GM23338 (cell line): ENCODE measurements at regions not wholly inside any gene's neighbourhood (a gene's known extent, or its start where the extent isn't known, plus 50 kb on each side); places are given as distances from the start of the nearest gene placed in this dataset.

Experiments
- ATAC-seq: fragments of 200-7000 bp; cut with Tn5 transposase; 3 replicates; pipeline ENCODE4 v1.9.1; 2020
- DNase-seq: peaks from one replicate; pipeline ENCODE4 v3.0.0-alpha.2; 2015; ENCODE audit warnings: low spot score
- H2AFZ ChIP-seq: fragments of 200-600 bp; sonication (generic); 2 replicates; pipeline ENCODE4 v1.8.0; 2016; ENCODE audit warnings: antibody characterized with exemption, mild to moderate bottlenecking, moderate library complexity
- H3F3A ChIP-seq: fragments of 200-600 bp; sonication (generic); replicated peaks from 2 replicates; pipeline ENCODE4 v1.8.0; 2017; ENCODE audit warnings: antibody characterized with exemption, mixed run types, low read depth
- H3K27ac ChIP-seq: fragments of 200-600 bp; sonication (generic); 2 replicates; pipeline ENCODE4 v1.6.1; 2016; ENCODE audit warnings: low read depth
- H3K27me3 ChIP-seq: fragments of 200-600 bp; sonication (generic); 2 replicates; pipeline ENCODE4 v1.8.0; 2016; ENCODE audit warnings: mild to moderate bottlenecking, mixed run types, moderate library complexity; ENCODE audit not compliant: insufficient read depth
- H3K36me3 ChIP-seq: fragments of 200-600 bp; sonication (generic); 2 replicates; pipeline ENCODE4 v1.8.0; 2016; ENCODE audit warnings: mild to moderate bottlenecking; ENCODE audit not compliant: insufficient read depth
- H3K4me1 ChIP-seq: fragments of 200-600 bp; sonication (generic); 2 replicates; pipeline ENCODE4 v1.8.0; 2016; ENCODE audit warnings: mild to moderate bottlenecking, moderate library complexity; ENCODE audit not compliant: insufficient read depth
- H3K4me2 ChIP-seq: fragments of 200-600 bp; sonication (generic); 2 replicates; pipeline ENCODE4 v1.7.1; 2017; ENCODE audit warnings: mixed run types
- H3K4me3 ChIP-seq: fragments of 200-600 bp; sonication (generic); 2 replicates; pipeline ENCODE4 v1.6.1; 2016; ENCODE audit warnings: mixed run types
- H3K79me2 ChIP-seq: fragments of 200-600 bp; sonication (generic); replicated peaks from 2 replicates; pipeline ENCODE4 v1.8.0; 2017; ENCODE audit warnings: mild to moderate bottlenecking; ENCODE audit not compliant: insufficient read depth
- H3K9me2 ChIP-seq: fragments of 200-600 bp; sonication (generic); 2 replicates; pipeline ENCODE4 v1.8.0; 2017; ENCODE audit not compliant: insufficient read depth
- H4K20me1 ChIP-seq: fragments of 200-600 bp; sonication (generic); replicated peaks from 2 replicates; pipeline ENCODE4 v1.8.0; 2017; ENCODE audit warnings: mild to moderate bottlenecking; ENCODE audit not compliant: insufficient read depth
- H3K27ac Mint-ChIP-seq: 2 replicates; pipeline ENCODE4 v1.8.0; 2020; ENCODE audit warnings: inconsistent platforms, mild to moderate bottlenecking, moderate library complexity, mixed read lengths
- H3K27me3 Mint-ChIP-seq: 3 replicates; pipeline ENCODE4 v1.8.0; 2022; ENCODE audit warnings: low read depth, mild to moderate bottlenecking, moderate library complexity, mixed read lengths, inconsistent platforms; ENCODE audit not compliant: insufficient read depth, poor library complexity
- H3K36me3 Mint-ChIP-seq: 3 replicates; pipeline ENCODE4 v1.8.0; 2021; ENCODE audit warnings: low read depth, mild to moderate bottlenecking, inconsistent platforms, moderate library complexity, mixed read lengths
- H3K4me1 Mint-ChIP-seq: 3 replicates; pipeline ENCODE4 v1.8.0; 2020; ENCODE audit warnings: mild to moderate bottlenecking, inconsistent platforms, mixed read lengths
- H3K4me3 Mint-ChIP-seq: 3 replicates; pipeline ENCODE4 v1.8.0; 2021; ENCODE audit warnings: moderate library complexity, mild to moderate bottlenecking, inconsistent platforms, mixed read lengths
- H3K9me3 Mint-ChIP-seq: 3 replicates; pipeline ENCODE4 v1.8.0; 2020; ENCODE audit warnings: moderate library complexity, mild to moderate bottlenecking, inconsistent platforms, mixed read lengths
- CREB1 ChIP-seq: fragments of 250-450 bp; sonication (Bioruptor Pico); IDR thresholded peaks from 2 replicates; pipeline ENCODE4 v1.5.0; 2020; ENCODE audit warnings: low read depth, mild to moderate bottlenecking, moderate library complexity
- EZH2 ChIP-seq: fragments of 200-600 bp; sonication (generic); IDR thresholded peaks from one replicate; pipeline ENCODE4 v1.8.0; 2017; ENCODE audit warnings: antibody characterized with exemption, mild to moderate bottlenecking, low read depth; ENCODE audit not compliant: unreplicated experiment
- NANOG ChIP-seq: IDR thresholded peaks from 2 replicates; pipeline ENCODE4 v1.6.1; 2016; ENCODE audit warnings: antibody characterized with exemption, borderline replicate concordance
- POLR2AphosphoS5 ChIP-seq: IDR thresholded peaks from 2 replicates; pipeline ENCODE4 v1.6.1; 2016; ENCODE audit warnings: antibody characterized with exemption, low read depth
- ZNF114 ChIP-seq: fragments of 250-450 bp; sonication (Bioruptor Pico); IDR thresholded peaks from 2 replicates; pipeline ENCODE4 v1.5.0; 2020; ENCODE audit warnings: mild to moderate bottlenecking, moderate library complexity
- ZNF331 ChIP-seq: fragments of 250-450 bp; sonication (Bioruptor Pico); IDR thresholded peaks from 2 replicates; pipeline ENCODE4 v1.5.0; 2020; ENCODE audit warnings: low read depth, mild to moderate bottlenecking, moderate library complexity
- TF ChIP-seq, protein P1 (sequence below): IDR thresholded peaks from 2 replicates; pipeline ENCODE4 v1.6.1; 2016; ENCODE audit warnings: antibody characterized with exemption
- TF ChIP-seq, protein P2 (sequence below), 2 experiments: fragments of 200-600 bp in 1 of 2; sonication (generic) in 1 of 2; conservative IDR thresholded peaks; 2 replicates each; pipeline versions ENCODE4 v1.5.1 to v1.6.1; 2016 to 2017; ENCODE audit warnings: antibody characterized with exemption in 2 of 2, low read depth in 2 of 2, mild to moderate bottlenecking in 2 of 2, moderate library complexity in 1 of 2
- TF ChIP-seq, protein P3 (sequence below): IDR thresholded peaks from one replicate; pipeline ENCODE4 v1.6.1; 2018; ENCODE audit warnings: antibody characterized with exemption; ENCODE audit not compliant: unreplicated experiment

DNA sequence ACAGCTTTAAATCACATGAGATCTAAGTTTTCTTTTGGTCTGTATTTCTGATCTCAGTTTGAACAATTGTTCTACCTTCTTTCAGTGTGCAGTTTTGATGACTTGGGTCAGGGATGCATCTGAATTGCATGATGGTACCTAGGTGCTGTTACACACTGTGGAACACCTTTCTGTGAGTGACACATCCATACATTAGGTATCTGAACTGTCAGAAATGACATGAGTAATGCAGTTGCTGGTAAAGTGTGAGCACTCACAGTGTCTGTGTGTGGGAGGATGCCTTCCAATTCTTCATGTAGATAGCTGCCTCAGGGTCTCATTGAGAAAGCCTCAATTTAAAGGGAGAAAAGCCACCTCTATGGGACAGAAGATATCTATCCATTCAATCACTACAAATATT is 411.9 kb downstream of the PPARGC1A start:
- no peaks in the 10 kb centered on the region for H3K36me3 Mint-ChIP-seq
- no peak overlapping the region for H2AFZ ChIP-seq
- DNase-seq (no peak), ATAC-seq (no peak)
- no peak overlapping the region for H3K27ac ChIP-seq
- H3K4me3 Mint-ChIP-seq = no peak overlapping the region
- H3K36me3 ChIP-seq = no peaks in the 10 kb centered on the region
- H3K9me2 ChIP-seq = peaks cover 5% of the 10 kb centered on the region; the same call in 1 of the 2 replicates
- H3K4me2 ChIP-seq = no peak overlapping the region
- H3K9me3 Mint-ChIP-seq = no peaks in the 10 kb centered on the region
- H3K4me3 ChIP-seq = no peak overlapping the region
- H3K4me1 Mint-ChIP-seq = peaks cover 8% of the 10 kb centered on the region; the same call in 2 of the 3 replicates
- H3K4me1 ChIP-seq = no peaks in the 10 kb centered on the region
- TF ChIP-seq ZNF331 (CRISPR knock-in tag) (no peak), EZH2 (no peak), NANOG (no peak), CREB1 (no peak), ZNF114 (CRISPR knock-in tag) (no peak), POLR2AphosphoS5 (no peak)
- TF ChIP-seq, protein P1, sequence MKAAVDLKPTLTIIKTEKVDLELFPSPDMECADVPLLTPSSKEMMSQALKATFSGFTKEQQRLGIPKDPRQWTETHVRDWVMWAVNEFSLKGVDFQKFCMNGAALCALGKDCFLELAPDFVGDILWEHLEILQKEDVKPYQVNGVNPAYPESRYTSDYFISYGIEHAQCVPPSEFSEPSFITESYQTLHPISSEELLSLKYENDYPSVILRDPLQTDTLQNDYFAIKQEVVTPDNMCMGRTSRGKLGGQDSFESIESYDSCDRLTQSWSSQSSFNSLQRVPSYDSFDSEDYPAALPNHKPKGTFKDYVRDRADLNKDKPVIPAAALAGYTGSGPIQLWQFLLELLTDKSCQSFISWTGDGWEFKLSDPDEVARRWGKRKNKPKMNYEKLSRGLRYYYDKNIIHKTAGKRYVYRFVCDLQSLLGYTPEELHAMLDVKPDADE = no peak
- TF ChIP-seq, protein P2, sequence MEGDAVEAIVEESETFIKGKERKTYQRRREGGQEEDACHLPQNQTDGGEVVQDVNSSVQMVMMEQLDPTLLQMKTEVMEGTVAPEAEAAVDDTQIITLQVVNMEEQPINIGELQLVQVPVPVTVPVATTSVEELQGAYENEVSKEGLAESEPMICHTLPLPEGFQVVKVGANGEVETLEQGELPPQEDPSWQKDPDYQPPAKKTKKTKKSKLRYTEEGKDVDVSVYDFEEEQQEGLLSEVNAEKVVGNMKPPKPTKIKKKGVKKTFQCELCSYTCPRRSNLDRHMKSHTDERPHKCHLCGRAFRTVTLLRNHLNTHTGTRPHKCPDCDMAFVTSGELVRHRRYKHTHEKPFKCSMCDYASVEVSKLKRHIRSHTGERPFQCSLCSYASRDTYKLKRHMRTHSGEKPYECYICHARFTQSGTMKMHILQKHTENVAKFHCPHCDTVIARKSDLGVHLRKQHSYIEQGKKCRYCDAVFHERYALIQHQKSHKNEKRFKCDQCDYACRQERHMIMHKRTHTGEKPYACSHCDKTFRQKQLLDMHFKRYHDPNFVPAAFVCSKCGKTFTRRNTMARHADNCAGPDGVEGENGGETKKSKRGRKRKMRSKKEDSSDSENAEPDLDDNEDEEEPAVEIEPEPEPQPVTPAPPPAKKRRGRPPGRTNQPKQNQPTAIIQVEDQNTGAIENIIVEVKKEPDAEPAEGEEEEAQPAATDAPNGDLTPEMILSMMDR (conservative IDR thresholded peaks at IDR 0.05; ENCODE audit: low read depth in 2 of 2) = no peak
- TF ChIP-seq, protein P3, sequence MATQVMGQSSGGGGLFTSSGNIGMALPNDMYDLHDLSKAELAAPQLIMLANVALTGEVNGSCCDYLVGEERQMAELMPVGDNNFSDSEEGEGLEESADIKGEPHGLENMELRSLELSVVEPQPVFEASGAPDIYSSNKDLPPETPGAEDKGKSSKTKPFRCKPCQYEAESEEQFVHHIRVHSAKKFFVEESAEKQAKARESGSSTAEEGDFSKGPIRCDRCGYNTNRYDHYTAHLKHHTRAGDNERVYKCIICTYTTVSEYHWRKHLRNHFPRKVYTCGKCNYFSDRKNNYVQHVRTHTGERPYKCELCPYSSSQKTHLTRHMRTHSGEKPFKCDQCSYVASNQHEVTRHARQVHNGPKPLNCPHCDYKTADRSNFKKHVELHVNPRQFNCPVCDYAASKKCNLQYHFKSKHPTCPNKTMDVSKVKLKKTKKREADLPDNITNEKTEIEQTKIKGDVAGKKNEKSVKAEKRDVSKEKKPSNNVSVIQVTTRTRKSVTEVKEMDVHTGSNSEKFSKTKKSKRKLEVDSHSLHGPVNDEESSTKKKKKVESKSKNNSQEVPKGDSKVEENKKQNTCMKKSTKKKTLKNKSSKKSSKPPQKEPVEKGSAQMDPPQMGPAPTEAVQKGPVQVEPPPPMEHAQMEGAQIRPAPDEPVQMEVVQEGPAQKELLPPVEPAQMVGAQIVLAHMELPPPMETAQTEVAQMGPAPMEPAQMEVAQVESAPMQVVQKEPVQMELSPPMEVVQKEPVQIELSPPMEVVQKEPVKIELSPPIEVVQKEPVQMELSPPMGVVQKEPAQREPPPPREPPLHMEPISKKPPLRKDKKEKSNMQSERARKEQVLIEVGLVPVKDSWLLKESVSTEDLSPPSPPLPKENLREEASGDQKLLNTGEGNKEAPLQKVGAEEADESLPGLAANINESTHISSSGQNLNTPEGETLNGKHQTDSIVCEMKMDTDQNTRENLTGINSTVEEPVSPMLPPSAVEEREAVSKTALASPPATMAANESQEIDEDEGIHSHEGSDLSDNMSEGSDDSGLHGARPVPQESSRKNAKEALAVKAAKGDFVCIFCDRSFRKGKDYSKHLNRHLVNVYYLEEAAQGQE = no peak
- no peaks in the 10 kb centered on the region for H3F3A ChIP-seq
- no peaks in the 10 kb centered on the region for H3K27me3 Mint-ChIP-seq
- no peak overlapping the region for H3K27ac Mint-ChIP-seq
- H3K27me3 ChIP-seq = no peaks in the 10 kb centered on the region
- no peaks in the 10 kb centered on the region for H3K79me2 ChIP-seq
- H4K20me1 ChIP-seq = no peaks in the 10 kb centered on the region
